IPS-20b (cell line): ENCODE measurements at regions not wholly inside any gene's neighbourhood (a gene's known extent, or its start where the extent isn't known, plus 50 kb on each side); places are given as distances from the start of the nearest gene placed in this dataset.

ENCODE experiments used
- H3K27ac ChIP-seq: one replicate; pipeline ENCODE4 v1.5.1; 2013; ENCODE audit warnings: low read length
- H3K27me3 ChIP-seq: 2 replicates; pipeline ENCODE4 v1.6.1; 2013; ENCODE audit warnings: mild to moderate bottlenecking, low read length, inconsistent platforms; ENCODE audit not compliant: insufficient read depth
- H3K36me3 ChIP-seq: 2 replicates; pipeline ENCODE4 v1.6.1; 2013; ENCODE audit warnings: low read depth, mild to moderate bottlenecking, inconsistent platforms, low read length, moderate library complexity; ENCODE audit not compliant: insufficient read depth
- H3K4me1 ChIP-seq: 2 replicates; pipeline ENCODE4 v1.6.1; 2013; ENCODE audit warnings: mild to moderate bottlenecking, control low read depth, inconsistent platforms, low read length, moderate library complexity; ENCODE audit not compliant: insufficient read depth
- H3K4me3 ChIP-seq: 2 replicates; pipeline ENCODE4 v1.5.1; 2013; ENCODE audit warnings: mild to moderate bottlenecking, low read length, inconsistent platforms
- H3K9ac ChIP-seq: 2 replicates; pipeline ENCODE4 v1.6.1; 2013; ENCODE audit warnings: low read depth, mild to moderate bottlenecking, inconsistent platforms, low read length, moderate library complexity
- H3K9me3 ChIP-seq: 2 replicates; pipeline ENCODE4 v1.6.1; 2013; ENCODE audit warnings: mild to moderate bottlenecking, low read depth, low read length, inconsistent platforms; ENCODE audit not compliant: insufficient read depth

GRCh38 chr5:167451076-167451475 is 840.4 kb upstream of the WWC1 start:
- H3K9ac ChIP-seq, result no peak overlapping the region
- peaks cover 9% of the 10 kb centered on the region for H3K4me1 ChIP-seq
- no peaks in the 10 kb centered on the region for H3K27me3 ChIP-seq
- no peaks in the 10 kb centered on the region for H3K36me3 ChIP-seq
- H3K4me3 ChIP-seq, result no peak overlapping the region
- no peaks in the 10 kb centered on the region for H3K9me3 ChIP-seq
- H3K27ac ChIP-seq, result no peak overlapping the region

GRCh38 chr5:167452136-167452535 is 839.3 kb upstream of the WWC1 start:
- no peak overlapping the region for H3K9ac ChIP-seq
- H3K27ac ChIP-seq, result no peak overlapping the region
- no peaks in the 10 kb centered on the region for H3K27me3 ChIP-seq
- no peaks in the 10 kb centered on the region for H3K36me3 ChIP-seq
- H3K4me3 ChIP-seq, result no peak overlapping the region
- peaks cover 9% of the 10 kb centered on the region for H3K4me1 ChIP-seq
- no peaks in the 10 kb centered on the region for H3K9me3 ChIP-seq

DNA sequence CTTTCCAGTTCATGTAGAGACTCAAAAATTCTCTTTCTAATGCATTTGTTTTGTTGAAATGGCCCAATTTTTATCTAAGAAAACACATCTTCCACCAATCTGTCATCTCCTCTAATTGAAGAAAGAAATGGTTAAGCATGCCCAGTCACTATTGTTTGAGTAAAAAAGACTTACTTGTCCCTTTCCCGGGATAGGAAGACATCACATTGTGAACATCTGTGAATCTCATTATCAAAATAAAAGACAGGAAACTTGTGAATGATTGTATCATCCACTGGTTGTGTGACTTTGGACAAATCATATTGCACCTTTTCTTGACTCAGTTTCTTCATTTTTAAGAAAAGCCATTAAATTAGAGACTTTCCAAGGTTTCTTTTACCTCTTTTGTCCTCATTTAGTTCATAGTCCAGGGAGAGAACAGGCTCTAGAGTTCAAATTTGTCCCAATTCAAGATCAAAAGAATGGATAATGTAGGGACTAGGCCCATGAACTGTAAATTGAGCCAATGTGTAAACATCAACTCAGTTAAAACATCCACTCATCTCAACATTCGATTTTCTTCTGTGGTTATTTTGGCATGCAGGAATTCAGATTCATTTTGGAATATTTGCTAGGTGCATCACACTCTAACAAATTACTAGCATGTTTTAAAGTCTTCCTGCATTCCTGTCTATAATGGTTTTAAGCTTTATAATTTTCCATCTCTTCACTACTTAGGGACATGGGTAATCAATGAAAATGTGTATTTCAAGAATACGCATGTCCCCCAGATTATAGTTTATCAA is 838.0 kb upstream of the WWC1 start:
- Histone ChIP-seq H3K4me1 (peaks cover 3% of the 10 kb centered on the region; the same call in 1 of the 2 replicates), H3K27ac (no peak overlapping the region), H3K27me3 (no peaks in the 10 kb centered on the region)

GRCh38 chr5:167458412-167458811 is 833.0 kb upstream of the WWC1 start:
- no peaks in the 10 kb centered on the region for H3K9me3 ChIP-seq
- H3K4me3 ChIP-seq, result no peak overlapping the region
- H3K27me3 ChIP-seq, result no peaks in the 10 kb centered on the region
- no peak overlapping the region for H3K9ac ChIP-seq
- H3K36me3 ChIP-seq, result no peaks in the 10 kb centered on the region
- no peaks in the 10 kb centered on the region; the same call in 1 of the 2 replicates for H3K4me1 ChIP-seq
- no peak overlapping the region for H3K27ac ChIP-seq

More for the DNA sequence above, 838.0 kb upstream of the WWC1 start:
- Histone ChIP-seq H3K9me3 (no peaks in the 10 kb centered on the region), H3K9ac (no peak overlapping the region), H3K36me3 (no peaks in the 10 kb centered on the region), H3K4me3 (no peak overlapping the region)

- Histone ChIP-seq H3K4me1 (no peaks in the 10 kb centered on the region), H3K4me3 (no peak overlapping the region), H3K9me3 (no peaks in the 10 kb centered on the region), H3K36me3 (no peaks in the 10 kb centered on the region), H3K27ac (no peak overlapping the region), H3K27me3 (no peaks in the 10 kb centered on the region), H3K9ac (no peak overlapping the region)
Observed at GRCh38 chr5:167460449-167461020, 830.9 kb upstream of the WWC1 start.

DNA sequence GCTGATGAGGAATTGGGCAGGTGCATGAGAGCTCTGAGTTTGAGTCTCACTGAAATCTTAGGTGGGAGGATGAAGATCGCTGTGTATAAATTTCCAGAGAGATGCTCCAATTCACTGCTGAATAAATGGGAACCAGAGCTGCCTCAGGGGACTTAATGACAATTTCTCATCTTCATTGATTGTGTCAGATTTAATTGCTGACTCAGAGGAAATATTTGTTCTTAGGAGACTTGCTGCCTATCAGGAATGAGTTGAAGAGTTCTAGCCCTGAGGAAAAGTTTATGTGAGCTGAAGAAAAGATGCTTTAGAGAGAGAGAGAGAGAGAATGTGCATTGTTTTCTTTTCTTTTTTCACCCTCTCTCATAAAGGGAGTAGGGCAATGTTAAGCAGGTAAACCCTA is 827.5 kb upstream of the WWC1 start:
- no peak overlapping the region for H3K9ac ChIP-seq
- H3K27ac ChIP-seq, result no peak overlapping the region
- H3K36me3 ChIP-seq, result no peaks in the 10 kb centered on the region
- H3K27me3 ChIP-seq, result no peaks in the 10 kb centered on the region
- H3K4me3 ChIP-seq, result no peak overlapping the region
- H3K4me1 ChIP-seq, result no peaks in the 10 kb centered on the region
- no peaks in the 10 kb centered on the region for H3K9me3 ChIP-seq

- H3K27me3 ChIP-seq, result no peaks in the 10 kb centered on the region
- no peaks in the 10 kb centered on the region for H3K9me3 ChIP-seq
- H3K36me3 ChIP-seq, result no peaks in the 10 kb centered on the region
- no peak overlapping the region for H3K27ac ChIP-seq
- no peak overlapping the region for H3K9ac ChIP-seq
- no peak overlapping the region for H3K4me3 ChIP-seq
- H3K4me1 ChIP-seq, result no peaks in the 10 kb centered on the region
Observed at GRCh38 chr5:167466992-167467391, 824.5 kb upstream of the WWC1 start.

GRCh38 chr5:167472566-167473108 is 818.8 kb upstream of the WWC1 start:
- no peaks in the 10 kb centered on the region for H3K4me1 ChIP-seq
- H3K9me3 ChIP-seq, result no peaks in the 10 kb centered on the region
- no peak overlapping the region for H3K4me3 ChIP-seq
- H3K27me3 ChIP-seq, result no peaks in the 10 kb centered on the region
- H3K27ac ChIP-seq, result no peak overlapping the region
- no peaks in the 10 kb centered on the region for H3K36me3 ChIP-seq
- no peak overlapping the region for H3K9ac ChIP-seq

- H3K9ac ChIP-seq, result no peak overlapping the region
- no peaks in the 10 kb centered on the region for H3K9me3 ChIP-seq
- no peaks in the 10 kb centered on the region for H3K36me3 ChIP-seq
- H3K4me3 ChIP-seq, result no peak overlapping the region
- H3K27ac ChIP-seq, result no peak overlapping the region
- H3K4me1 ChIP-seq, result no peaks in the 10 kb centered on the region
- no peaks in the 10 kb centered on the region for H3K27me3 ChIP-seq
Observed at GRCh38 chr5:167478188-167478587, 813.3 kb upstream of the WWC1 start.

GRCh38 chr5:167479779-167480178 is 811.7 kb upstream of the WWC1 start:
- no peaks in the 10 kb centered on the region for H3K9me3 ChIP-seq
- H3K36me3 ChIP-seq, result no peaks in the 10 kb centered on the region
- no peak overlapping the region for H3K4me3 ChIP-seq
- no peaks in the 10 kb centered on the region for H3K27me3 ChIP-seq
- H3K4me1 ChIP-seq, result no peaks in the 10 kb centered on the region
- no peak overlapping the region for H3K27ac ChIP-seq
- H3K9ac ChIP-seq, result no peak overlapping the region

- H3K4me3 ChIP-seq, result no peak overlapping the region
- H3K27me3 ChIP-seq, result no peaks in the 10 kb centered on the region
- no peaks in the 10 kb centered on the region for H3K36me3 ChIP-seq
- H3K9me3 ChIP-seq, result no peaks in the 10 kb centered on the region
- H3K9ac ChIP-seq, result no peak overlapping the region
- H3K27ac ChIP-seq, result no peak overlapping the region
- H3K4me1 ChIP-seq, result no peaks in the 10 kb centered on the region
Observed at GRCh38 chr5:167481345-167481744, 810.1 kb upstream of the WWC1 start.

GRCh38 chr5:167482555-167482954 is 808.9 kb upstream of the WWC1 start:
- H3K9me3 ChIP-seq, result no peaks in the 10 kb centered on the region
- no peaks in the 10 kb centered on the region for H3K36me3 ChIP-seq
- no peaks in the 10 kb centered on the region for H3K27me3 ChIP-seq
- no peak overlapping the region for H3K27ac ChIP-seq
- H3K9ac ChIP-seq, result no peak overlapping the region
- H3K4me1 ChIP-seq, result no peaks in the 10 kb centered on the region
- H3K4me3 ChIP-seq, result no peak overlapping the region
